SK-N-SH (cell line): ENCODE measurements at regions not wholly inside any gene's neighbourhood (a gene's known extent, or its start where the extent isn't known, plus 50 kb on each side); places are given as distances from the start of the nearest gene placed in this dataset.

ENCODE experiments used
- CTCF ChIP-seq: fragments of 200-600 bp; sonication (generic); IDR thresholded peaks from 2 replicates; pipeline ENCODE4 v1.6.1; 2017; ENCODE audit warnings: antibody characterized with exemption, mild to moderate bottlenecking, moderate library complexity
- EZH2phosphoT487 ChIP-seq: fragments of 200-600 bp; sonication (generic); IDR thresholded peaks from 2 replicates; pipeline ENCODE4 v1.6.1; 2017; ENCODE audit warnings: low read depth, mixed run types, mild to moderate bottlenecking, antibody characterized with exemption, moderate library complexity, borderline replicate concordance
- MXI1 ChIP-seq: IDR thresholded peaks from 2 replicates; pipeline ENCODE4 v1.6.1; 2012; ENCODE audit warnings: mild to moderate bottlenecking, low read depth, low read length, improper control_type of control experiment
- POLR2AphosphoS5 ChIP-seq: IDR thresholded peaks from 2 replicates; pipeline ENCODE4 v1.6.1; 2012; ENCODE audit warnings: low read depth, low read length
- RFX5 ChIP-seq: IDR thresholded peaks from 2 replicates; pipeline ENCODE4 v1.6.1; 2012; ENCODE audit warnings: mild to moderate bottlenecking, improper control_type of control experiment, low read length
- SMC3 ChIP-seq: IDR thresholded peaks from 2 replicates; pipeline ENCODE4 v1.6.1; 2012; ENCODE audit warnings: low read depth, low read length, improper control_type of control experiment
- USF1 ChIP-seq: IDR thresholded peaks from 2 replicates; pipeline ENCODE4 v1.4.0; 2012; ENCODE audit warnings: low read depth, borderline replicate concordance
- USF2 ChIP-seq: fragments of 150-350 bp; IDR thresholded peaks from 2 replicates; pipeline ENCODE4 v1.6.1; 2017; ENCODE audit warnings: antibody characterized with exemption, low read length, low read depth, borderline replicate concordance
- YY1 ChIP-seq: IDR thresholded peaks from 2 replicates; pipeline ENCODE4 v1.4.0; 2012; ENCODE audit warnings: low read depth, mild to moderate bottlenecking

GRCh38 chr15:22228101-22228762 is 147.9 kb downstream of the OR4M2 start:
- TF ChIP-seq CTCF = no peak
- no peak for TF ChIP-seq RFX5
- no peak for TF ChIP-seq SMC3
- TF ChIP-seq USF1 = no peak
- TF ChIP-seq YY1 = no peak
- TF ChIP-seq EZH2phosphoT487 = no peak
- TF ChIP-seq USF2 = no peak
- TF ChIP-seq MXI1 = no peak
- no peak for TF ChIP-seq POLR2AphosphoS5
